Endometrium (tissue), 2 donors: ENCODE measurements at regions not wholly inside any gene's neighbourhood (a gene's known extent, or its start where the extent isn't known, plus 50 kb on each side); places are given as distances from the start of the nearest gene placed in this dataset.
A peak's percentile ranks its signal among the peaks of the same experiment; 100 is the strongest.
"Not testable (repeated sequence)": the region's sequence is repeated elsewhere in the genome, so short reads cannot be mapped to it uniquely, and the experiment has no call there.

Source experiments
- FAIRE-seq: peaks from 2 replicates; lab custom pipeline; 2012; peaks lifted over from hg19 to GRCh38; lab: Jason Lieb, UNC
- donor health status: control.
- donor health status: control.

DNA sequence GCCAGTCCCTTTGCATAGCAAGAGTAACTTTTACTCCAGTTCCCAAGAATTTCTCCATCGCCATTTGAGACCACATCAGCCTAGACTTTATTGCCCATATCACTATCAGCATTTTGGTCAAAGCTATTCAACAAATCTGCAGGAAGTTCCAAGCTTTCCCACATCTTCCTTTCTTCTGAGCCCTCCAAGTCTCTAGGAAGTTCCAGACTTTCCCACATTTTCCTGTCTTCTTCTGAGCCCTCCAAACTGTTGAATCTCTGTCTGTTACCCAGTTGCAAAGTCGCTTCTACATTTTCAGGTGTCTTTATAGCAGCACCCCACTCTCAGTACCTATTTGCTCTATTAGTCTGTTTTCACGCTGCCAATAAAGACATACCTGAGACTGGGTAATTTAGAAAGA, 386.4 kb upstream of the KCND2 start:
- not testable (repeated sequence) for FAIRE-seq

DNA sequence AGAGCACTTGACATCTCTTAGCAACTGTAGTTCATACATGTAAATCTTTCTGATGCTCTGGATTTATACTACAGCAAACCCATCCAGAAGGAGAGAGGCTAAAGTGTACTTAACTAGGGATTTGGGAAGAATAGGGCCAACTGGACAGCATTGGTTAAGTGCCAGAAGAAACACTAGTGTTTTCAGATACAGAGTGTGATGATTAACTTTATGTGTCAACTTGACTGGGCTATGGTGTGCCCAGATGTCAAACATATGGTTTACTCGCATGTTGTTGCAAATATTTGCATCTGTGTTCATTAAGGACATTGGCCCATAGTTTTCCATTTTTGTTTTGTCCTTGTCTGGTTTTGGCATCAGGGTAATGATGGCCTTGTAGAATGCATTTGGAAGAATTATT, 384.7 kb upstream of the KCND2 start:
- FAIRE-seq: no peak

DNA sequence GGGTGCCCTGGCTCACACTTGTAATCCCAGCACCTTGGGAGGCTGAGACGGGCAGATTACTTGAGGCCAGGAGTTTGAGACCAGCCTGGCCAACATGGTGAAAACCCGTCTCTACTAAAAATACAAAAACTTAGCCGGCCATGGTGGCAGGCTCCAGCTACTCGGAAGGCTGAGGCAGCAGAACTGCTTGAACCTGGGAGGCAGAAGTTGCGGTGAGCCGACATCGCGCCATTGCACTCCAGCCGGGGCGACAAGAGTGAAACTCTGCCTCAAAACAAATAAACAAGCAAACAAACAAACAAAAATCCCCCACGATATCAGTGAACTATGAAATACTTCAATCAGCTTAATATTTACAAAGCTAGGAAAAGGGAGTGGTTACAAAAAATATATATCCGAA, 382.3 kb upstream of the KCND2 start:
- no peak for FAIRE-seq

DNA sequence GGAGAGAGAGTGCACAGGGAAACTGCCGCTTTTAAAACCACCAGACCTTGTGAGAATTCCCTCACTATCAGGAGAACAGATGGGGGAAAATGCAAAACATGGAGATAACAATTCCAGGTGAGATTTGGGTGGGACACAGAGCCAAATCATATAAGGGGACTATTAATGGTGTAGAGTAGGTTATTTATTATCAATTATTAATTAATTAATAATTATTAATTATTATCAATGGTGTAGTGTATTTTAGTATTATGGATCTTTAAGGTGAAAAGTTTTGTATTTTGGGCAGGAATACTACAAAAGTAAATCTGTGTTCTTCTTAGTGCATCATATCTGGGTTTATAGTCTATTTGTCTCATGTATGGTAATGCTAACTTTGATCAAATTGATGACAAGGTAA, 377.7 kb upstream of the KCND2 start:
- no peak for FAIRE-seq

DNA sequence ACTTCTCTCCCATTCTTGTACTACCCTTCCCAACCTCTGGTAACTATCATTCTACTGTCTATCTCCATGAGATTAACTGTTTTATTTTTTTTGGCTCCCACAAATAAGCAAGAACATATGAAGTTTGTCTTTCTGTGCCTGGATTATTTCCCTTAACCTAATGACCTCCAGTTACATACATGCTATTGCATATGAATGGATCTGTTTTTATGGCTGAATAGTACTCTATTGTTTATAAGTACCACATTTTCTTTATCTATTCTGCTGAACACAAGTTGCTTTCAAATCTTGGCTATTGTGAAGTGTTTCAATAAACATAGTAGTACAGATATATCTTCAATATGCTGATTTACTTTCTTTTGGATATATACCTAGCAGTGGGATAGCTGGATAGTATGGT, 376.6 kb upstream of the KCND2 start:
- no peak for FAIRE-seq

DNA sequence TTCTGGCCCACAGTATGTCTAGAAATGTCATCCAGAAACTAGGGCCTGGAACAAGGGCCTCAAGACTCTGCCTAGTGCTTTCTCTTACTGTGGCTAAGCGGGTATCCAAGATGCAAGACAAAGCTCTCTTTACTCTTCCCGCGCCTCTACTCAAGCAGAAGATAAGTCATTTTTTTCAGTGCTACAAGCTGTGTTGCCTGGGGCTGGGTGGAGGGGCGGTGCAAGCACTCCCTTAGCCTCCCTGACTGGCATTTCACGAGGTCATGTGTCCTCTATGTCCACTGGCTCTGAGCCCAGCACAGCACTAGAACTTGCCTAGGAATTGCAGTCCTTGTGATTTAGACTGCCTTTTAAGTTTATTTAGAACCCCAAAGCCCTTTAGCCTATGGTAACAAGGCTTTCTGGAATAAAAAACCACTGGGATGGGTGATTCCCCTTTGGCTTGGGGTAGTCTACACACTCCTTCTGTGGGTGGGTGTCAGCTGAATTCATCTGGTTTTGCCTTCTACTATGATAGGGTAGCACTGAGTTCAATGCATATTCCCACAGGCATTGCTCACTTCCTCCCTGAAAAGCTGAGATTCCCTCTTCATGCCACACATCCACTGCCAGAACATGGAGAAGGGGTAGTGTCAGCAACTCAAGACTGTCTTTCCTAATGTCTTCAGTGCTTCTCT, 371.8 kb upstream of the KCND2 start:
- no peak for FAIRE-seq

DNA sequence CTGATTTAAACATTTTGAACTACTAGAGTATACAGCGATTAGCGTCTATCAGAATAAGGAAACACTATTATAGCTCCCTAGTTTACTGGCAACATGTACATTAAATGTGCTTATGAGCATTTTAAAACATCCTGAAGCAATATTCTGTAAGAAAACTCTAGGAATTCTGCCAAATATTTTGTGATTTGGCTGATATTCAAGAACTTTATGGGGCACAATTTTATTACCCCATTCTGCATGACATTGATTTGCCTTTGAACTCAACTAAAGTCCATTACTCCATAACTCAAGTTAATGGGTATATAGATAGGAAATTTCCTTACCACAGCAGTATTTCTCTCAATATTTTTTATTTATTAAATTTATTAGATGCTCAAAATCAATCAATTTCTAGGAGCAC, 369.9 kb upstream of the KCND2 start:
- no peak for FAIRE-seq

DNA sequence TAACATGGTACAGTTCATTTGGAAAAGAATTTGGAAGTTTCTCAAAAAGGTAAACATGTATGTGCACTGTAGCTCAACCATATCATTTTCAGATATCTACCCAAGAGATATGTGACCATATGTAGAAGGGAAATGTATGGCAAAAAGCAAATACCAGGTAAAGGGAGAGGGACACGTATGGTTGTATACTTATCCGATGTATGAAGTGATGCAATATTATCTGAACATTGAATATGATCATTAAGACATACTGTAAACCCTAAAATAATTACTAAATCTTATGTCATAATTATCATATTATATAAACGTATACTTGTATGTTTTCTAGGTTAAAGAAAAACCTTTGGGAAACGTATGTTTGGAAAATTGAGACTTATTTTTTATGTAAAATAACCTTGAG, 367.5 kb upstream of the KCND2 start:
- no peak for FAIRE-seq

DNA sequence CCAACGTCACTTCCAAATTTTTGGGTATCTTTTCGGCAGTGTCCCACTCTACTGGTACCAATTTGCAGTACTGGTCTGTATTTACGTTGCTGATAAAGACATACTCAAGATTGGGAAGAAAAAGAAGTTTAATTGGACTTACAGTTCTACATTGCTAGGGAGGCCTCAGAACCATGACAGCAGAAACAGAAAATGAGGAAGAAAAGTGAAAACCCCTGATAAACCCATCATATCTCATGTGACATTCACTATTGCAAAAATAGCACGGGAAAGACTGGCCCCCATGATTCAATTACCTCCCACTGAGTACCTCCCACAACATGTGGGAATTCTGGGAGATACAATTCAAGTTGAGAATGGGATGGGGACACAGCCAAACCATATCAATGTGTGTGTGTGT, 364.0 kb upstream of the KCND2 start:
- FAIRE-seq: no peak

DNA sequence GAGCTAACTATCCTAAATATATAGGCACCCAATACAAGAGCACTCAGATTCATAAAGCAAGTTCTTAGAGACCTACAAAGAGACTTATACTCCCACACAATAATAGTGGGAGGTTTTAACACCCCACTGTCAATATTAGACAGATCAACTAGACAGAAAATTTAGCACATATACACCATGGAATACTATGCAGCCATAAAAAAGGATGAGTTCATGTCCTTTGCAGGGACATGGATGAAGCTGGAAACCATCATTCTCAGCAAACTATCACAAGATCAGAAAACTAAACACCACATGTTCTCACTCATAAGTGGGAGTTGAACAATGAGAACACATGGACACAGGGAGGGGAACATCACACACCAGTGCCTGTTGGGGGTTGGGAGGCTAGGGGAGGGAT, 358.9 kb upstream of the KCND2 start:
- FAIRE-seq: not testable (repeated sequence)

DNA sequence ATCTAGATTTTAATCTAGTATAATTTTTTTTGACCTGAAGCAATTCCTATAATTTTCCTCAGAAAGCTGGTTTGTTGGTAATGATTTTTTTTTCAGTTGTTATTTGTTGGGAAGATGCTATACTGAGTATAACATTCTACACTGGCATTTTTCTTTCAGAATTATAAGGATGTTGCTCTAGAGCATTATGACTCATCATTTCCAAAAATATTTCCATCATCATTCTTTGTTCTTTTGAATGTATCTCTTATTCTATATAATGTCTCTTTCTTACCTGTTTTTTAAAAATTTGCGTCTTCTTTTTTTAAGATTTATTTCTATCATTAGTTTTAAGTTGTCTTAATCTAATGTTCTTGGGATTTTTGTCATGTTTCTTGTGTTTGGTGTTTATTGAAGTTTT, 356.5 kb upstream of the KCND2 start:
- FAIRE-seq: peak; percentile 45

DNA sequence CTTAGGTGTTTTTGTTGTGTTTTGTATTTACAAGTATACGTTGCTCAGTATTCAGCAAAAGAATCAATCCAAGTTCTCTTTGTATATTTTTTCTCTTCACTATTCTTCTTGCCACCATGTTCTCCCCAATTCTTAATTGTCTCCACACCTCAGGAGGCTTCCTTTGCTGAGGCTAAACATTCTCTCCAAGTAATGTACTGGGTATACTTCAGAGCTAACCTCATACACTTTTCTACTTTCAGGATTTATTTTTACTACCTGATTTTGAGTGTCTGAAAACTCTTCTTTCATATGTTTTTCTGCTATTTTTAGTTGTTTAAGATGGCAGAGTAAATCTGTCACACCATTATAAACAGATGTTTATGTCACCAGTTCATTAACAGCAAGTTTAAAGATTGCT, 354.8 kb upstream of the KCND2 start:
- FAIRE-seq: no peak

DNA sequence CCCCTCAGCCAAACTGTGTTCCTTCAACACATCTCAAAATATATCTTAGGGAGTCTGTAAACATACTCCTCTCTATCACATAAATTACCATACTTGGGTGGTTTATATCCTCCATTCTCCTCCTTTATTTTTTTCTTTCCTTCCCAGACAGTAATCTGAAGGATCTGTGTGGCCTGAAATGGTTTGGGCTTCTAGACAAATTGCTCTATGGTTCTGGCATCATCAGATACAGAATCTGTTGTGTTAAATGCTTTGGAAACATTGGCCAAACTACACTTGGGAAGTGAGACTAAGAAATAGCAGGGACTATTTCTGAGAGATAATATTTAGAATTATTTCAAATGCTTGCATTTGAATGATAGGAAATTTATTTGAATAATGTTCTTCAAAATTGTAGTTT, 353.0 kb upstream of the KCND2 start:
- FAIRE-seq: no peak

DNA sequence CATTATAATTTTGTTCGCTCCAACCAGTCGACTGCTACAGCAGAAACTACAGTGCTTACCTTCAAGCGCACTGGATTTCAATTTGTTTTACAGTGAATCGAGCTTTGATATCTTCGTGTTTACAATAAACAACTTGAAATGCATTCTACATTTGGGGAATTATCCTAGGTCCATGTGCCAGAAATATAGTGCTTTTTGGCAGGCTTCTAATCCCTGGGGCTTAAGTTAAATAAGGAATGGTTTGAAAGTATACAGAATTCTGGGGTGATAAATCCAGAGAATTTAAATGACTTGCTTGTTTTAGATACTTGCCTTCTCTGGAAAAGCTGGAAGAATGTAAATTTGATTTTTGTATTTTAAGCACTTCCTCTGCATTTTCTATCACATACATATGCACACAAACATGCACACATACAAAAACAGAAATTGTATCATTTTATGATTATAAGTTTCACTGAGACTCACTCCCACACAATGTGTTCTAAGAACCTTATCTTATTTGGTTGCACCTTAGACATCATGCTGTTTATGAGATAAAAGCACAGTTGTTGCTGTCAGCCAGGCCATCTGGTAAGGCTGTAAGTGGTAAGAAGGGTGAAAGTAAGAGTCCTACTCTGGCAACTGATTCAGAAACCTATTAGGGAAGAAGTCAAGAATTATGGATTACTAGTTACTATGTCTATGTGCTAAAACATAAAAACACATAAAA, 347.2 kb upstream of the KCND2 start:
- no peak for FAIRE-seq

DNA sequence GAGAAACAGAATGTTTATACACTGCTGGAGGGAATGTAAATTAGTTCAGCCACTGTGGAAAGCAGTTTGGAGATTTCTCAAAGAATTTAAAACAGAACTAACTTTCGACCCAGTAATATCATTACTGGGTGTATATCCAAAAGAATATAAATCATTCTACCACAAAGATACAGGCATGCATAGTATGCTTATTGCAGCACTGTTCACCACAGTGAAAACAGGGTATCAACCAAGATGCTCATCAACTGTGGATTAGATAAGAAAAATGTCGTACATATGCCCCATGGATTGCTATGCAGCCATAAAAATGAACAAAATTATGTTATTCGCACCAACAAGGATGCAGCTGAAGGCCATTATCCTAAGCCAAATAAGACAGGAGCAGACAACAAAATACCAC, 343.1 kb upstream of the KCND2 start:
- no peak for FAIRE-seq

DNA sequence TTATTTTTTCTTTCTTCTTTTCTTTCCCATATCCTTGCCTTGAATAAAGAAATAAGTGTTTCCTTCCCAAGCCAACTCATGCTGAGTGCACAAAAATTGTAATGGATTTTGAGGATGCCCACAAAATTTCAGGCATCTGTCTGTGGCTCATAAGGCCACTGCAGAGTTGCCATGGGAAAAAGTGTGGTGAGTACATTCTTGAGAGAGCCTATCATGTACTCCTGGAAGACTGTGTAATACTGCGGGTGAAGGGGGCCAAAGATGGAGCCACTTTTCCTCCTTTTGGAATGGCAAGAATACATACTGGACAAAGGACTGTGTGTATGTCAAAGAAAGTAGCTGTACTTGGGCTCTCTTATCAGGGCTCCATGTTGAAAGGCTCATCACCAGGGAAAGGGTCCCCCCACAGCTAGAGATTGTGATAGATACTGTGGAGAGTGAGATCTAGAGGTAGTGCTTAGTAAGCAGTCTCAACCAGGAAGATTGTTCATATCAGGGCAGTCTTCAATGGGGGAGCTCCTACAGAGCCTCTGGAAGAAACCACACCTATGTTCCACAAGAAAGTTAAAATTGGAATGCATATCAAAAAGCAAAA, 341.6 kb upstream of the KCND2 start:
- FAIRE-seq: no peak

DNA sequence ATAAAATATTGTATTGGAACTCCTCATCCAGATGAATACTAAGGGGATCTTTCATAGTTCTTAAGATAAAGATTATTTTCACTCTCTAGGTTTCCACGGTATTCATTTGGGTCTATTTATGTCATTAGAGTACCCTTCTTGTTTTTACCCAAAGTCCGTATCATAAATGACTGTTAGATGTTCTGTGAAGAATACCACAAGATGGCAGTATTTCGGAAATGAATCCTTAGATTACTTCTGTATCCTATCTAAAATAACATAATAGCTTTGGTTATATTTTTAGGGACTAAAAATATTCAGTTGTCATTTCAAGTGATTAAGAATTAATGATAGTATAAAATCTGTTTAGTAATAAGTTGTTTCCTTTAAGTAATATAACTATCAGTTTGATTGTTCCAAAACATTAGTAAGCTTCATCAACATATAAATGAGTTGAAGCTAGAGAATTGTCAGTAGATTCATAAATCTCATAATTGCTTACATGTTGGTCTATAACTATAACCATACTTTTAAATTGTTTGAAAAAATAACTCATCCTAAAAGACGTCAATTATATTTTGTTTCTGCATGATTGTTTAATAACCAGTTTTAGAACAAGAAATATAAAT, 337.5 kb upstream of the KCND2 start:
- FAIRE-seq: peak; percentile 96

DNA sequence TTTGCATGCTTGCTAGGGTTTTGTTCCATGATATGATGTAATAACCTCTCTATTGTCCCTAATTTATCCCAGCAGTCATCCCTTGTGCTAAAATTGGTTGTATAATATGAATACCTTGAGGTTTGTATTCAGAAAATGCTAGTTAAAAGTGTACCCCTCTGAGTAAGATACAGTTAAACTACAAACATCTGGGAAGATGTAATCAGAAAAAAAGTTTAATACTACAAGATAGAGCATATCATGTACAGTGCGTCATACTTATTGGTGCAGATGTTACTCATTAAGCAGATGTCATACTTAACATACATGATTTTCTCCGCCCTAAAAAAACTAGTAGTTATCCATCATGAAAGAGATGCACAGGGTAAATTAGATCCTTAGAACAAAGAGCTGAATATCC, 336.1 kb upstream of the KCND2 start:
- FAIRE-seq: no peak

DNA sequence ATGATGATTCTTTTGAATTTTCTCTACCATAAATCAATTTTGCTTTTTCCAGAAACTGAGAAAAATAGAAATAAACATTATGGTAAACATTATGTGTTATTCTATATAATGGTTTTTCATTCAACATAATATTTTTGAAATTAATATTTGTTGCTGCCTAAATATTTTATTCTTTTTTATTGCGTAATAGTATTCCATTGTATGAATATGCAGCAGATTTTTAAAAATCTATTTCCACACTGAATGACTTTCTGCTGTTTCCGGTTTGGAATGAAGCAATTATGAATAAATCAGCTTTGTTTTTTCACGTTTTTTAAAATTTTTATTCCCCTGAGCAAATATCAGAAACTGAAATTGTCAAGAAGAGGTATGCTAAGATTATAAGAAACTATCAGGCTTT, 335.2 kb upstream of the KCND2 start:
- FAIRE-seq: peak; percentile 4

DNA sequence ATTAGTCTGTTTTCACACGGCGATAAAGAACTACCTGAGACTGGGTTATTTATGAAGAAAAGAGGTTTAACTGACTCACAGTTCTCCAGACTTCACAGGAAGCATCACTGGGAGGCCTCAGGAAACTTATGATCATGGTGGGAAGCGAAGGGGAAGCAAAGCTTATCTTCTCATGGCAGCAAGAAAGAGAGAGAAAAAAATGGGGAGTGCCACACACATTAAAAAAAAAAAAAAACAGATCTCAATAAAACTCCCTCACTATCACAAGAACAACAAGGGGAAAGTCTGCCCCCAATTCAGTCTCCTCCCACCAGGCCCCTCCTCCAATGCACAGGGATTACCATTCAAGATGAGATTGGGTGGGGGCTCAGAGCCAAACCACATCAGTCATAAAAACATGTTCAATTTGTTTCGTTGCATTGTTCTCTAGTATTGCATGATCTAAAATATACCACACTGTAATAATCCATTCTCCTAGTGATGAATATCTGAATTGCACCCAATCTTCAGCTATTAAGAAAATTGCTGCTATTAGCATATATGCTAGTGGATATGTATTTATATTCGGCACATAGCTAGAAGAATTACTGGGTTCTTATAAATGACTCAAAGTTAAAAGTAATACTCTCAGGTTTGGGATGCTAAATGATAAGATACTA, 328.9 kb upstream of the KCND2 start:
- FAIRE-seq: no peak

DNA sequence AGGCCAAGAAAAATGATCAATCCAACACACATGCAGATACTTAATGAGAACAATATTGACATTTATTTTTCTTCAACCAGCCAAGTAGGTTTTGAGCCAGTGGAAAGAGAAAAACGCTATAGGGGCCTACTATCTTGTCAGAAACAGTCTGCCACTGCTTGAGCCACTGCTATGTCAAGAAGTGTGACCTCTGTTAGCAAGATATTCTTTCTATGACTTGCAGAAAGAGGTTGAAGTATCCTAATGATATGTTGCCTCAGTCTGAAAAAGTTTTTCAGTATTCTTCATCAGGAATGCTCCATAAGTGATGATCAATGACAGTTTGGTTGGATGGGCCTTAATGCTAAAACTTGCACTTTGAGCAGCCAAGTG, 328.4 kb upstream of the KCND2 start:
- FAIRE-seq: no peak

DNA sequence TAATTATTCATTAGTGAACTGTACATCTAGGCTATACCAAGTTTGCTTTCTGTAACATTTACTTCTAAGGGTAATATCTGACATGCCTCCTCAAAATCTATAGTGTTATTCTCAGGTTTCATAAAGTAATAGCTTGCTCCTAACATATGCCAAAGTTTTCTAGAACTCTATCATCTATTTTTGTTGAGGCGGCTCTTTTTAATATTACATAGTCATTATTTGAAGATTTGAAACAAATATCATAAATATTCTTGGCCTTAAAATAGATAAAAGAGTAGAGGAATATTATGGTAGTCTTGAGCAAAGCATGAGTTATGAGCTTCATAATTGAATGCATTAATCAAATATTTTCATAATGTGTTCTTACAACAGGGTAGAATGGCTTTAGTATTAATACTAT, 327.2 kb upstream of the KCND2 start:
- FAIRE-seq: no peak

DNA sequence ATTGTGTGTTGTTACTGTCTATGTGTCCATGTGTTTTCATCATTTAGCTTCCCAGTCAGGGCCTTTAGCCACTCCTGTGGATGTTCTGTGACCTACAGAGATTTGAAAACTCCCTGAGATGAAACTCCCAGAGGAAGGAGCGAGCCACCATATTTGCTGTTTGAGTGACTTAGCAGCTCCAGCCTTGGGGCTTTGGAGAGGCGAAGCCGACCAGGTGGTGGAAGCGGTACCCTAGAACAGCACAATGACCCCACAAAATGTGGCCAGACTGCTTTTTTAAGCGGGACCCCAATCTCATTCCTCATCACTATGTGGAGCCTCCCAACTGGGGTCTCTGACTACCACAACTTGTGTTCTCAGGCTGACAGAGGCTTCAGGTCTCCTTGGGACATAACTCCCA, 323.9 kb upstream of the KCND2 start:
- FAIRE-seq: no peak
